K562 (cell line): ENCODE measurements at regions not wholly inside any gene's neighbourhood (a gene's known extent, or its start where the extent isn't known, plus 50 kb on each side); places are given as distances from the start of the nearest gene placed in this dataset.

Source experiments
- ATAC-seq: fragments of 200-7000 bp; cut with Tn5 transposase; 3 replicates; pipeline ENCODE4 v1.9.1; 2020; ENCODE audit warnings: moderate library complexity
- BruUV-seq: library from RNA; stranded (reverse); fragments of 400-500 nt; replicated peaks from 2 replicates; lab custom pipeline; 2021; lab: Mats Ljungman, UMichigan
- CTCF ChIA-PET: fragments of 300-600 bp; formaldehyde crosslinking; extraction: SDS; loops from one replicate; lab custom pipeline; 2021; ENCODE audit warnings: low intra/inter-chr PET ratio; lab: Yijun Ruan, JAX
- POLR2A ChIA-PET: fragments of 300-600, 350-650 bp; sonication (Branson Sonifier 250); formaldehyde crosslinking; extraction: SDS; loops from one replicate; lab custom pipeline; 2021; ENCODE audit warnings: antibody characterized with exemption, inconsistent platforms; lab: Yijun Ruan, JAX
- DNase-seq, 4 experiments: peaks; one replicate each; pipeline versions ENCODE4 v3.0.0 to v3.0.0-alpha.2; 2011 to 2018; ENCODE audit warnings: low spot score in 3 of 4, mixed read lengths in 3 of 4; ENCODE audit errors: extremely low read depth in 1 of 4
- FAIRE-seq: peaks from 2 replicates; lab custom pipeline; 2011; peaks lifted over from hg19 to GRCh38; lab: Jason Lieb, UNC
- H2AFZ ChIP-seq: 2 replicates; pipeline ENCODE4 v1.6.0; 2011; ENCODE audit warnings: low read depth, low read length, control low read depth, inconsistent platforms
- H3K27ac ChIP-seq: fragments of 200-600 bp; 3 replicates; pipeline ENCODE4 v1.8.0; 2011; ENCODE audit warnings: low read depth, mild to moderate bottlenecking, control low read depth, inconsistent platforms, low read length, moderate library complexity, mixed read lengths; ENCODE audit errors: extremely low read depth
- H3K27me3 ChIP-seq, 2 experiments: fragments of 300-600 bp in 1 of 2; 2 replicates in 1 of 2; 3 replicates in 1 of 2; pipeline versions ENCODE4 v1.6.0 to v1.8.0; 2011; ENCODE audit warnings: inconsistent platforms in 2 of 2, low read length in 2 of 2, mild to moderate bottlenecking in 1 of 2, mixed read lengths in 1 of 2, moderate library complexity in 1 of 2; ENCODE audit not compliant: control insufficient read depth in 2 of 2, insufficient read depth in 2 of 2
- H3K36me3 ChIP-seq: fragments of 300-600 bp; 3 replicates; pipeline ENCODE4 v1.8.0; 2011; ENCODE audit warnings: mild to moderate bottlenecking, low read length, inconsistent platforms; ENCODE audit not compliant: control insufficient read depth, insufficient read depth
- H3K4me1 ChIP-seq, 2 experiments: fragments of 200-600 bp in 1 of 2; replicated peaks in 1 of 2; 2 replicates in 1 of 2; 3 replicates in 1 of 2; pipeline versions ENCODE4 v1.5.1 to v1.8.0; 2011; ENCODE audit warnings: inconsistent platforms in 2 of 2, low read length in 2 of 2, mild to moderate bottlenecking in 1 of 2, mixed read lengths in 1 of 2, moderate library complexity in 1 of 2; ENCODE audit not compliant: control insufficient read depth in 2 of 2, insufficient read depth in 2 of 2
- H3K4me2 ChIP-seq: 2 replicates; pipeline ENCODE4 v1.6.1; 2011; ENCODE audit warnings: low read length, control low read depth, inconsistent platforms, mixed read lengths; ENCODE audit not compliant: insufficient read depth
- H3K4me3 ChIP-seq: fragments of 200-600 bp; sonication (generic), shearing (Covaris generic); 2 replicates; pipeline ENCODE4 v1.5.1; 2016; ENCODE audit warnings: control low read depth, inconsistent platforms
- H3K79me2 ChIP-seq: fragments of 200-600 bp; 3 replicates; pipeline ENCODE4 v1.8.0; 2011; ENCODE audit warnings: low read length, inconsistent platforms; ENCODE audit not compliant: control insufficient read depth, insufficient read depth
- H3K9ac ChIP-seq, 2 experiments: 2 replicates each; pipeline versions ENCODE4 v1.6.0 to v1.6.1; 2011; ENCODE audit warnings: low read depth in 2 of 2, low read length in 2 of 2, control low read depth in 1 of 2, inconsistent platforms in 1 of 2, mild to moderate bottlenecking in 1 of 2, mixed read lengths in 1 of 2; ENCODE audit not compliant: insufficient read depth in 1 of 2
- H3K9me1 ChIP-seq: one replicate; pipeline ENCODE4 v1.6.0; 2011; ENCODE audit warnings: inconsistent platforms, mild to moderate bottlenecking, low read length, moderate library complexity; ENCODE audit not compliant: control insufficient read depth, insufficient read depth
- H3K9me3 ChIP-seq: replicated peaks from 2 replicates; pipeline ENCODE4 v1.5.1; 2011; ENCODE audit warnings: low read depth, low read length, inconsistent platforms; ENCODE audit not compliant: control insufficient read depth, insufficient read depth
- H4K20me1 ChIP-seq: replicated peaks from 2 replicates; pipeline ENCODE4 v1.6.1; 2011; ENCODE audit warnings: low read length, inconsistent platforms, mixed read lengths; ENCODE audit not compliant: control insufficient read depth, insufficient read depth
- ATF4 ChIP-seq: fragments of 450-650 bp; formaldehyde crosslinking; IDR thresholded peaks from 2 replicates; pipeline ENCODE4 v1.4.0; 2022; ENCODE audit warnings: mild to moderate bottlenecking, moderate library complexity
- FOS ChIP-seq: IDR thresholded peaks from 3 replicates; pipeline ENCODE4 v1.6.1; 2011; ENCODE audit not compliant: insufficient read length; ENCODE audit errors: extremely low read depth
- HNRNPH1 ChIP-seq: fragments of 200-400 bp; formaldehyde crosslinking; optimal IDR thresholded peaks from 2 replicates; pipeline ENCODE3; 2017; ENCODE audit warnings: low read depth, mild to moderate bottlenecking, low read length, moderate library complexity
- PKNOX1 ChIP-seq: fragments of 450-650 bp; IDR thresholded peaks from 2 replicates; pipeline ENCODE4 v1.6.1; 2016
- SRSF1 ChIP-seq: fragments of 200-400 bp; formaldehyde crosslinking; IDR thresholded peaks from 2 replicates; pipeline ENCODE4 v1.6.1; 2017; ENCODE audit warnings: mild to moderate bottlenecking, low read depth, low read length, moderate library complexity
- ZNF121 ChIP-seq: sonication (generic); formaldehyde crosslinking; conservative IDR thresholded peaks from 2 replicates; pipeline ENCODE4 v1.8.0; 2022; ENCODE audit warnings: missing genetic modification reagents
- WGBS: fragments of 100-300 bp; shearing (Covaris generic); methylation state at CpG from one replicate; pipeline ENCODE4 v1.1.6; 2016; ENCODE audit warnings: low coverage, mixed read lengths; ENCODE audit not compliant: insufficient coverage; ENCODE audit errors: missing lambda C conversion rate; 5-methylcytosine and 5-hydroxymethylcytosine counted together
- in situ Hi-C: fragments of 300-500 bp; cut with MboI; formaldehyde crosslinking; loops from 4 replicates; pipeline ENCODE4 v1.15.0; 2018; ENCODE audit warnings: inconsistent platforms, mixed read lengths
- intact Hi-C: fragments of 100-400 bp; cut with micrococcal nuclease; formaldehyde crosslinking; loops from 2 replicates; pipeline ENCODE4 v1.14.2; 2022

GRCh38 chr5:126311766-126312165, 111.4 kb upstream of the GRAMD2B start:
- in situ Hi-C loops: no loop called here

More at GRCh38 chr5:126311766-126312165, 111.4 kb upstream of the GRAMD2B start:
- no peak overlapping the region for H2AFZ ChIP-seq
- no peaks in the 10 kb centered on the region for H3K4me1 ChIP-seq
- 3% methylated on average over 2 of the region's 2 CpGs for WGBS
- intact Hi-C loops: no loop called here
- H3K4me3 ChIP-seq: no peak overlapping the region
- no peak overlapping the region for H3K4me2 ChIP-seq
- FAIRE-seq: no peak
- no TSS peak for BruUV-seq
- no peaks in the 10 kb centered on the region for H3K9me1 ChIP-seq
- TF ChIP-seq FOS (no peak), SRSF1 (no peak), ZNF121 (no peak), ATF4 (no peak), PKNOX1 (no peak), HNRNPH1 (no peak)
- no peak for ATAC-seq
- POLR2A ChIA-PET: no interaction called here
- no peaks in the 10 kb centered on the region for H3K36me3 ChIP-seq
- H3K27me3 ChIP-seq: no peaks in the 10 kb centered on the region
- H4K20me1 ChIP-seq: no peaks in the 10 kb centered on the region
- CTCF ChIA-PET: no interaction called here
- H3K9me3 ChIP-seq: no peaks in the 10 kb centered on the region
- no peak for DNase-seq
- H3K27ac ChIP-seq: no peak overlapping the region
- H3K9ac ChIP-seq: no peak overlapping the region
- no peaks in the 10 kb centered on the region for H3K79me2 ChIP-seq
